SK-N-SH treated with all-trans-retinoic acid at 6 μM for 48 hours (cell line): ENCODE measurements at regions not wholly inside any gene's neighbourhood (a gene's known extent, or its start where the extent isn't known, plus 50 kb on each side); places are given as distances from the start of the nearest gene placed in this dataset.

Source experiments
- ATAC-seq: fragments of 200-7000 bp; cut with Tn5 transposase; 3 replicates; pipeline ENCODE4 v1.9.1; 2020; ENCODE audit warnings: mild to moderate bottlenecking, moderate library complexity
- ARNTL ChIP-seq: fragments of 450-650 bp; formaldehyde crosslinking; IDR thresholded peaks from 2 replicates; pipeline ENCODE4 v1.5.0; 2020; ENCODE audit warnings: low read depth, mild to moderate bottlenecking, moderate library complexity, borderline replicate concordance
- BACH2 ChIP-seq: fragments of 250-450 bp; sonication (Bioruptor Pico); IDR thresholded peaks from 2 replicates; pipeline ENCODE4 v1.9.0; 2021; ENCODE audit warnings: mild to moderate bottlenecking, borderline replicate concordance
- CREB5 ChIP-seq: fragments of 250-450 bp; sonication (Bioruptor Pico); IDR thresholded peaks from 2 replicates; pipeline ENCODE4 v1.5.1; 2020; ENCODE audit warnings: low read depth, mild to moderate bottlenecking, moderate library complexity
- CSDC2 ChIP-seq: fragments of 250-450 bp; sonication (Bioruptor Pico); IDR thresholded peaks from 2 replicates; pipeline ENCODE4 v1.5.0; 2020; ENCODE audit warnings: mild to moderate bottlenecking, moderate library complexity
- ESRRG ChIP-seq: fragments of 250-450 bp; sonication (Bioruptor Pico); IDR thresholded peaks from 2 replicates; pipeline ENCODE4 v1.6.1; 2021; ENCODE audit warnings: mild to moderate bottlenecking
- GLIS3 ChIP-seq: fragments of 250-450 bp; sonication (Bioruptor Pico); IDR thresholded peaks from 2 replicates; pipeline ENCODE4 v1.5.0; 2020; ENCODE audit warnings: mild to moderate bottlenecking, moderate library complexity
- ISL1 ChIP-seq: fragments of 250-450 bp; sonication (Bioruptor Pico); IDR thresholded peaks from 2 replicates; pipeline ENCODE4 v2.1.2; 2022; ENCODE audit warnings: mild to moderate bottlenecking, moderate library complexity
- OSR1 ChIP-seq: fragments of 250-450 bp; sonication (Bioruptor Pico); IDR thresholded peaks from 2 replicates; pipeline ENCODE4 v1.8.0; 2022; ENCODE audit warnings: moderate library complexity, mild to moderate bottlenecking, inconsistent platforms
- PATZ1 ChIP-seq: fragments of 250-450 bp; sonication (Bioruptor Pico); IDR thresholded peaks from 2 replicates; pipeline ENCODE4 v1.8.0; 2020; ENCODE audit warnings: mild to moderate bottlenecking, moderate library complexity, borderline replicate concordance
- POU6F1 ChIP-seq: fragments of 250-450 bp; sonication (Bioruptor Pico); IDR thresholded peaks from 2 replicates; pipeline ENCODE4 v1.8.0; 2021; ENCODE audit warnings: low read depth, mild to moderate bottlenecking, moderate library complexity, borderline replicate concordance
- PPARA ChIP-seq: fragments of 250-450 bp; sonication (Bioruptor Pico); IDR thresholded peaks from 2 replicates; pipeline ENCODE4 v1.5.0; 2020; ENCODE audit warnings: mild to moderate bottlenecking, borderline replicate concordance
- RARB ChIP-seq: fragments of 250-450 bp; sonication (Bioruptor Pico); IDR thresholded peaks from 2 replicates; pipeline ENCODE4 v1.8.0; 2021; ENCODE audit warnings: mild to moderate bottlenecking, moderate library complexity
- SNAI2 ChIP-seq: fragments of 250-450 bp; sonication (Bioruptor Pico); IDR thresholded peaks from 2 replicates; pipeline ENCODE4 v1.5.0; 2020; ENCODE audit warnings: mild to moderate bottlenecking, moderate library complexity
- TCF4 ChIP-seq: fragments of 250-450 bp; sonication (Bioruptor Pico); IDR thresholded peaks from 2 replicates; pipeline ENCODE4 v1.8.0; 2021; ENCODE audit warnings: mild to moderate bottlenecking, moderate library complexity, borderline replicate concordance
- TOX ChIP-seq: fragments of 250-450 bp; sonication (Bioruptor Pico); IDR thresholded peaks from 2 replicates; pipeline ENCODE4 v1.8.0; 2021; ENCODE audit warnings: mild to moderate bottlenecking, moderate library complexity, borderline replicate concordance
- TSHZ2 ChIP-seq: fragments of 250-450 bp; sonication (Bioruptor Pico); IDR thresholded peaks from 2 replicates; pipeline ENCODE4 v1.5.0; 2020; ENCODE audit warnings: mild to moderate bottlenecking, moderate library complexity
- ZC3H10 ChIP-seq: fragments of 250-450 bp; sonication (Bioruptor Pico); IDR thresholded peaks from 2 replicates; pipeline ENCODE4 v1.5.1; 2021; ENCODE audit warnings: mild to moderate bottlenecking, moderate library complexity
- ZFP3 ChIP-seq: fragments of 250-450 bp; sonication (Bioruptor Pico); IDR thresholded peaks from 2 replicates; pipeline ENCODE4 v1.5.0; 2020; ENCODE audit warnings: mild to moderate bottlenecking, moderate library complexity
- ZFP30 ChIP-seq: fragments of 450-650 bp; formaldehyde crosslinking; IDR thresholded peaks from 2 replicates; pipeline ENCODE4 v1.5.0; 2022; ENCODE audit warnings: mild to moderate bottlenecking, moderate library complexity
- ZNF565 ChIP-seq: fragments of 450-650 bp; formaldehyde crosslinking; conservative IDR thresholded peaks from 2 replicates; pipeline ENCODE4 v1.5.0; 2020; ENCODE audit warnings: low read depth, mild to moderate bottlenecking, moderate library complexity
- ZNF70 ChIP-seq: fragments of 450-650 bp; formaldehyde crosslinking; IDR thresholded peaks from 2 replicates; pipeline ENCODE4 v1.5.0; 2020; ENCODE audit warnings: mild to moderate bottlenecking, moderate library complexity
- ZNF8 ChIP-seq: fragments of 450-650 bp; formaldehyde crosslinking; IDR thresholded peaks from 2 replicates; pipeline ENCODE4 v1.5.0; 2020; ENCODE audit warnings: mild to moderate bottlenecking, moderate library complexity

- TF ChIP-seq ISL1 (CRISPR knock-in tag) (no peak), TOX (no peak), SNAI2 (CRISPR knock-in tag) (no peak), ZNF565 (CRISPR knock-in tag) (no peak), PPARA (CRISPR knock-in tag) (no peak), BACH2 (CRISPR knock-in tag) (no peak), PATZ1 (no peak), POU6F1 (no peak), CSDC2 (CRISPR knock-in tag) (no peak), ZC3H10 (no peak), OSR1 (CRISPR knock-in tag) (no peak), TSHZ2 (CRISPR knock-in tag) (no peak), CREB5 (CRISPR knock-in tag) (no peak), GLIS3 (CRISPR knock-in tag) (no peak), ZFP3 (CRISPR knock-in tag) (no peak), ZNF70 (CRISPR knock-in tag) (no peak), ARNTL (CRISPR knock-in tag) (no peak), TCF4 (CRISPR knock-in tag) (no peak), ZNF8 (no peak)
- ATAC-seq: no peak
These were observed 58.9 kb upstream of the USP6NL start for GRCh38 chr10:11670381-11670780.

GRCh38 chr10:11668847-11669610 is 57.6 kb upstream of the USP6NL start:
- ATAC-seq: no peak
- TF ChIP-seq PPARA (CRISPR knock-in tag): no peak
- no peak for TF ChIP-seq ZFP30 (CRISPR knock-in tag)
- TF ChIP-seq TSHZ2 (CRISPR knock-in tag): no peak
- TF ChIP-seq TOX: no peak
- no peak for TF ChIP-seq ZC3H10
- TF ChIP-seq CSDC2 (CRISPR knock-in tag): no peak
- TF ChIP-seq ESRRG (CRISPR knock-in tag): no peak
- no peak for TF ChIP-seq ZFP3 (CRISPR knock-in tag)
- TF ChIP-seq ARNTL (CRISPR knock-in tag): no peak
- no peak for TF ChIP-seq CREB5 (CRISPR knock-in tag)
- TF ChIP-seq RARB (CRISPR knock-in tag): no peak
- no peak for TF ChIP-seq ZNF565 (CRISPR knock-in tag)
- TF ChIP-seq OSR1 (CRISPR knock-in tag): no peak
- no peak for TF ChIP-seq ZNF70 (CRISPR knock-in tag)
- no peak for TF ChIP-seq PATZ1
